ENCODE measurements at regions not wholly inside any gene's neighbourhood (a gene's known extent, or its start where the extent isn't known, plus 50 kb on each side); places are given as distances from the start of the nearest gene placed in this dataset.

- TF ChIP-seq POLR2A (IDR thresholded peaks at IDR 0.05) (no peak), EP300 (IDR thresholded peaks at IDR 0.05) (no peak)
Observed at GRCh38 chr4:58600290-58600689, 1490.1 kb upstream of the IGFBP7 start.

Data from suprapubic skin (tissue), 2 donors.